Neural progenitor cell (in vitro differentiated cells): ENCODE measurements at regions not wholly inside any gene's neighbourhood (a gene's known extent, or its start where the extent isn't known, plus 50 kb on each side); places are given as distances from the start of the nearest gene placed in this dataset.

Source experiments
- EZH2 ChIP-seq: fragments of 200-600 bp; sonication (generic); IDR thresholded peaks from 2 replicates; pipeline ENCODE4 v1.6.1; 2017; ENCODE audit warnings: antibody characterized with exemption, mild to moderate bottlenecking, moderate library complexity
- TF ChIP-seq, protein P1 (sequence below): fragments of 200-600 bp; sonication (generic); IDR thresholded peaks from 2 replicates; pipeline ENCODE4 v1.5.1; 2017; ENCODE audit warnings: antibody characterized with exemption, mild to moderate bottlenecking

DNA sequence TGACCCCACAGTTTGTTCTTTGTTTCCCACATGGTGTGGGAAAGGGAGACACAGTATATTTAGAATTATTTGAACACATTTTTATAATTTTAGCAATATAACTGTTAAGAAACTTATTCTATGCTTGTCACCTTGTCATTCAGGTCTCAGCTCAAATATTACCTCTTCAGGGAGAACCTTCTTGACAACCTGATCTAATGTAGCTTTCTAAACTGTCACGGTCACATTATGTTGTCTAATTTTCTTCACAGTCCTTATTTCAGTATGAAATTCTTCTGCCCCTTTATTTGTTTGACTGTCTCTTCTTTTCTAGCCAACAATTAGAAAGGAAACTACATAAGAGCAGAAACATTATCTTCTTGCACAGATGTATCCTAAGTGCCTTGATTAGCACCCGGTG, 304.3 kb upstream of the PARD3B start:
- TF ChIP-seq, protein P1, sequence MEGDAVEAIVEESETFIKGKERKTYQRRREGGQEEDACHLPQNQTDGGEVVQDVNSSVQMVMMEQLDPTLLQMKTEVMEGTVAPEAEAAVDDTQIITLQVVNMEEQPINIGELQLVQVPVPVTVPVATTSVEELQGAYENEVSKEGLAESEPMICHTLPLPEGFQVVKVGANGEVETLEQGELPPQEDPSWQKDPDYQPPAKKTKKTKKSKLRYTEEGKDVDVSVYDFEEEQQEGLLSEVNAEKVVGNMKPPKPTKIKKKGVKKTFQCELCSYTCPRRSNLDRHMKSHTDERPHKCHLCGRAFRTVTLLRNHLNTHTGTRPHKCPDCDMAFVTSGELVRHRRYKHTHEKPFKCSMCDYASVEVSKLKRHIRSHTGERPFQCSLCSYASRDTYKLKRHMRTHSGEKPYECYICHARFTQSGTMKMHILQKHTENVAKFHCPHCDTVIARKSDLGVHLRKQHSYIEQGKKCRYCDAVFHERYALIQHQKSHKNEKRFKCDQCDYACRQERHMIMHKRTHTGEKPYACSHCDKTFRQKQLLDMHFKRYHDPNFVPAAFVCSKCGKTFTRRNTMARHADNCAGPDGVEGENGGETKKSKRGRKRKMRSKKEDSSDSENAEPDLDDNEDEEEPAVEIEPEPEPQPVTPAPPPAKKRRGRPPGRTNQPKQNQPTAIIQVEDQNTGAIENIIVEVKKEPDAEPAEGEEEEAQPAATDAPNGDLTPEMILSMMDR, result no peak
- TF ChIP-seq EZH2, result no peak
